ENCODE measurements at regions not wholly inside any gene's neighbourhood (a gene's known extent, or its start where the extent isn't known, plus 50 kb on each side); places are given as distances from the start of the nearest gene placed in this dataset.
"Not testable (repeated sequence)": the region's sequence is repeated elsewhere in the genome, so short reads cannot be mapped to it uniquely, and the experiment has no call there.

- intact Hi-C loops (cut with micrococcal nuclease), result no loop called here
- ATAC-seq, result no peak
- no peak for DNase-seq
Observed at GRCh38 chr6:21332077-21332476, 261.5 kb upstream of the SOX4 start.

- ATAC-seq, result no peak
- intact Hi-C loops (cut with micrococcal nuclease), result no loop called here
- no peak for DNase-seq
Observed at GRCh38 chr6:21332660-21333059, 260.9 kb upstream of the SOX4 start.

GRCh38 chr6:21333715-21334114, 259.8 kb upstream of the SOX4 start:
- no peak for DNase-seq
- ATAC-seq, result no peak
- intact Hi-C loops (cut with micrococcal nuclease), result no loop called here

- ATAC-seq (no peak), DNase-seq (no peak)
- intact Hi-C loops (cut with micrococcal nuclease), result no loop called here
Observed at GRCh38 chr6:21334651-21335050, 258.9 kb upstream of the SOX4 start.

GRCh38 chr6:21335591-21335990, 258.0 kb upstream of the SOX4 start:
- intact Hi-C loops (cut with micrococcal nuclease), result no loop called here
- DNase-seq (no peak), ATAC-seq (no peak)

- DNase-seq (no peak), ATAC-seq (no peak)
- intact Hi-C loops (cut with micrococcal nuclease), result no loop called here
Observed at GRCh38 chr6:21337263-21337662, 256.3 kb upstream of the SOX4 start.

GRCh38 chr6:21340573-21340972, 253.0 kb upstream of the SOX4 start:
- ATAC-seq (no peak), DNase-seq (no peak)
- intact Hi-C loops (cut with micrococcal nuclease), result no loop called here

- DNase-seq, result no peak
- ATAC-seq, result peak; percentile 37
- intact Hi-C loops (cut with micrococcal nuclease), result no loop called here
Observed at GRCh38 chr6:21341910-21342309, 251.6 kb upstream of the SOX4 start.

- DNase-seq (no peak), ATAC-seq (peak; percentile 87)
- intact Hi-C loops (cut with micrococcal nuclease), result no loop called here
Observed at GRCh38 chr6:21342501-21342900, 251.1 kb upstream of the SOX4 start.

- intact Hi-C loops (cut with micrococcal nuclease); ATAC-seq; DNase-seq: not testable (repeated sequence)
Observed at GRCh38 chr6:21345704-21346103, 247.8 kb upstream of the SOX4 start.

GRCh38 chr6:21348146-21348503, 245.4 kb upstream of the SOX4 start:
- intact Hi-C loops (cut with micrococcal nuclease), result no loop called here
- DNase-seq, result no peak
- ATAC-seq, result no peak

GRCh38 chr6:21348504-21349195, 244.9 kb upstream of the SOX4 start:
- DNase-seq, result no peak
- intact Hi-C loops (cut with micrococcal nuclease), result no loop called here
- peak; percentile 65 for ATAC-seq

- DNase-seq (no peak), ATAC-seq (no peak)
- intact Hi-C loops (cut with micrococcal nuclease), result no loop called here
Observed at GRCh38 chr6:21349834-21350233, 243.7 kb upstream of the SOX4 start.

GRCh38 chr6:21350926-21351325, 242.6 kb upstream of the SOX4 start:
- intact Hi-C loops (cut with micrococcal nuclease), result no loop called here
- DNase-seq (no peak), ATAC-seq (no peak)

- DNase-seq (no peak), ATAC-seq (no peak)
- intact Hi-C loops (cut with micrococcal nuclease), result no loop called here
Observed at GRCh38 chr6:21352131-21352530, 241.4 kb upstream of the SOX4 start.

GRCh38 chr6:21354805-21355238, 238.7 kb upstream of the SOX4 start:
- intact Hi-C loops (cut with micrococcal nuclease), result no loop called here
- DNase-seq, result no peak
- peak; percentile 19 for ATAC-seq

GRCh38 chr6:21355638-21356037, 237.9 kb upstream of the SOX4 start:
- DNase-seq, result no peak
- intact Hi-C loops (cut with micrococcal nuclease), result no loop called here
- no peak for ATAC-seq

GRCh38 chr6:21357262-21357661, 236.3 kb upstream of the SOX4 start:
- DNase-seq (no peak), ATAC-seq (no peak)
- intact Hi-C loops (cut with micrococcal nuclease), result no loop called here

- intact Hi-C loops (cut with micrococcal nuclease), result no loop called here
- DNase-seq (no peak), ATAC-seq (no peak)
Observed at GRCh38 chr6:21359926-21360325, 233.6 kb upstream of the SOX4 start.

- DNase-seq (no peak), ATAC-seq (no peak)
- intact Hi-C loops (cut with micrococcal nuclease), result no loop called here
Observed at GRCh38 chr6:21360336-21360735, 233.2 kb upstream of the SOX4 start.

GRCh38 chr6:21367148-21367547, 226.4 kb upstream of the SOX4 start:
- ATAC-seq (no peak), DNase-seq (no peak)
- intact Hi-C loops (cut with micrococcal nuclease), result no loop called here

GRCh38 chr6:21367649-21368154, 225.8 kb upstream of the SOX4 start:
- ATAC-seq (no peak), DNase-seq (no peak)
- intact Hi-C loops (cut with micrococcal nuclease), result no loop called here

Data from left ventricle myocardium superior (tissue), 1 donor.